Endodermal cell (in vitro differentiated cells): ENCODE measurements at regions not wholly inside any gene's neighbourhood (a gene's known extent, or its start where the extent isn't known, plus 50 kb on each side); places are given as distances from the start of the nearest gene placed in this dataset.

Experiments
- DNase-seq: peaks from one replicate; pipeline ENCODE4 v3.0.0-alpha.2; 2017
- H3K27ac ChIP-seq: 2 replicates; pipeline ENCODE4 v1.5.1; 2013; ENCODE audit warnings: mild to moderate bottlenecking, low read depth, low read length, moderate library complexity
- H3K27me3 ChIP-seq: 2 replicates; pipeline ENCODE4 v1.6.1; 2013; ENCODE audit warnings: mild to moderate bottlenecking, low read length, moderate library complexity; ENCODE audit not compliant: insufficient read depth, control insufficient read depth, poor library complexity, severe bottlenecking
- H3K36me3 ChIP-seq: 2 replicates; pipeline ENCODE4 v1.7.0; 2013; ENCODE audit warnings: mild to moderate bottlenecking, low read length, moderate library complexity; ENCODE audit not compliant: control insufficient read depth, insufficient read depth
- H3K4me1 ChIP-seq: one replicate; pipeline ENCODE4 v1.7.0; 2013; ENCODE audit warnings: low read length; ENCODE audit not compliant: control insufficient read depth, insufficient read depth
- H3K4me3 ChIP-seq: 2 replicates; pipeline ENCODE4 v1.5.1; 2013; ENCODE audit warnings: mild to moderate bottlenecking, low read length, moderate library complexity
- H3K9ac ChIP-seq: 2 replicates; pipeline ENCODE4 v1.6.1; 2013; ENCODE audit warnings: mild to moderate bottlenecking, low read length, moderate library complexity; ENCODE audit not compliant: poor library complexity, severe bottlenecking; ENCODE audit errors: extremely low read depth
- H3K9me3 ChIP-seq: 2 replicates; pipeline ENCODE4 v1.6.1; 2013; ENCODE audit warnings: mild to moderate bottlenecking, low read length, moderate library complexity; ENCODE audit not compliant: control insufficient read depth
- H3K27ac Mint-ChIP-seq: 2 replicates; pipeline ENCODE4 v1.8.0; 2020; ENCODE audit warnings: mixed read lengths
- H3K27me3 Mint-ChIP-seq: 2 replicates; pipeline ENCODE4 v1.8.0; 2021; ENCODE audit warnings: mild to moderate bottlenecking, mixed read lengths; ENCODE audit not compliant: insufficient read depth
- H3K36me3 Mint-ChIP-seq: 2 replicates; pipeline ENCODE4 v1.8.0; 2020; ENCODE audit warnings: low read depth, mixed read lengths
- H3K4me1 Mint-ChIP-seq: 2 replicates; pipeline ENCODE4 v1.8.0; 2020; ENCODE audit warnings: mixed read lengths
- H3K4me3 Mint-ChIP-seq: 2 replicates; pipeline ENCODE4 v1.8.0; 2020; ENCODE audit warnings: mild to moderate bottlenecking, moderate library complexity, mixed read lengths
- H3K9me3 Mint-ChIP-seq: 2 replicates; pipeline ENCODE4 v1.8.0; 2020; ENCODE audit warnings: mild to moderate bottlenecking, mixed read lengths
- WGBS, 2 experiments: methylation state at CpG; one replicate each; pipeline versions ENCODE4 v1.1.5 to v1.1.7; 2013; ENCODE audit warnings: missing lambda C conversion rate in 2 of 2, mixed read lengths in 1 of 2; ENCODE audit not compliant: insufficient coverage in 1 of 2, insufficient read length in 1 of 2; 5-methylcytosine and 5-hydroxymethylcytosine counted together
- TF ChIP-seq, protein P1 (sequence below): fragments of 200-600 bp; sonication (generic); conservative IDR thresholded peaks from 2 replicates; pipeline ENCODE4 v1.5.0; 2021; ENCODE audit warnings: antibody characterized with exemption, mild to moderate bottlenecking

DNA sequence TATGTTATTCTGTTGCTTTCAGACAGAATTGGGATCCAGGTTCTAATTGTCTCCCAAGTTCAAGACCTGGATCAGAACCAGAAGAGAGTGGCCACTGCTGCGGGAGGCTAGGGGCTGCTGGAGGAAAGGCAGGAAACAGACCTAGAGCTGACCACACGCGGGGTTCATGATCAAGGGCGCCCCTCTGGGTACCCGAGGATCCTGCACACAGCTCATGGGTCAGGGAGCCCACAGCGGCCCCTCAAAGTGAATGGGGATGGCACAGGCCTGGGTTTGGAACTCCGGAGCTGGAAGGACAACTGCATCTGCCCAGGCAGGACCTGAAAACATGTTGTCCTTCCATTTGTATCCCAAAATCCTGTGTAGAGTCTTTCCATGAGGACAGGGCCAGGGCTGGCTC, 107.0 kb downstream of the RMI2 start:
- H3K4me3 Mint-ChIP-seq = no peak overlapping the region
- H3K9me3 Mint-ChIP-seq = peaks cover 2% of the 10 kb centered on the region
- H3K27me3 Mint-ChIP-seq = no peaks in the 10 kb centered on the region
- Histone ChIP-seq H3K4me1 (no peaks in the 10 kb centered on the region), H3K27ac (no peak overlapping the region), H3K9ac (no peak overlapping the region), H3K36me3 (no peaks in the 10 kb centered on the region), H3K27me3 (no peaks in the 10 kb centered on the region), H3K9me3 (no peaks in the 10 kb centered on the region), H3K4me3 (no peak overlapping the region)
- TF ChIP-seq, protein P1, sequence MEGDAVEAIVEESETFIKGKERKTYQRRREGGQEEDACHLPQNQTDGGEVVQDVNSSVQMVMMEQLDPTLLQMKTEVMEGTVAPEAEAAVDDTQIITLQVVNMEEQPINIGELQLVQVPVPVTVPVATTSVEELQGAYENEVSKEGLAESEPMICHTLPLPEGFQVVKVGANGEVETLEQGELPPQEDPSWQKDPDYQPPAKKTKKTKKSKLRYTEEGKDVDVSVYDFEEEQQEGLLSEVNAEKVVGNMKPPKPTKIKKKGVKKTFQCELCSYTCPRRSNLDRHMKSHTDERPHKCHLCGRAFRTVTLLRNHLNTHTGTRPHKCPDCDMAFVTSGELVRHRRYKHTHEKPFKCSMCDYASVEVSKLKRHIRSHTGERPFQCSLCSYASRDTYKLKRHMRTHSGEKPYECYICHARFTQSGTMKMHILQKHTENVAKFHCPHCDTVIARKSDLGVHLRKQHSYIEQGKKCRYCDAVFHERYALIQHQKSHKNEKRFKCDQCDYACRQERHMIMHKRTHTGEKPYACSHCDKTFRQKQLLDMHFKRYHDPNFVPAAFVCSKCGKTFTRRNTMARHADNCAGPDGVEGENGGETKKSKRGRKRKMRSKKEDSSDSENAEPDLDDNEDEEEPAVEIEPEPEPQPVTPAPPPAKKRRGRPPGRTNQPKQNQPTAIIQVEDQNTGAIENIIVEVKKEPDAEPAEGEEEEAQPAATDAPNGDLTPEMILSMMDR = no peak
- H3K27ac Mint-ChIP-seq = no peak overlapping the region
- H3K36me3 Mint-ChIP-seq = no peaks in the 10 kb centered on the region
- WGBS, 2 experiments = 88 to 91% methylated on average over 4 to 7 of the region's 7 CpGs
- DNase-seq = no peak
- H3K4me1 Mint-ChIP-seq = no peaks in the 10 kb centered on the region

DNA sequence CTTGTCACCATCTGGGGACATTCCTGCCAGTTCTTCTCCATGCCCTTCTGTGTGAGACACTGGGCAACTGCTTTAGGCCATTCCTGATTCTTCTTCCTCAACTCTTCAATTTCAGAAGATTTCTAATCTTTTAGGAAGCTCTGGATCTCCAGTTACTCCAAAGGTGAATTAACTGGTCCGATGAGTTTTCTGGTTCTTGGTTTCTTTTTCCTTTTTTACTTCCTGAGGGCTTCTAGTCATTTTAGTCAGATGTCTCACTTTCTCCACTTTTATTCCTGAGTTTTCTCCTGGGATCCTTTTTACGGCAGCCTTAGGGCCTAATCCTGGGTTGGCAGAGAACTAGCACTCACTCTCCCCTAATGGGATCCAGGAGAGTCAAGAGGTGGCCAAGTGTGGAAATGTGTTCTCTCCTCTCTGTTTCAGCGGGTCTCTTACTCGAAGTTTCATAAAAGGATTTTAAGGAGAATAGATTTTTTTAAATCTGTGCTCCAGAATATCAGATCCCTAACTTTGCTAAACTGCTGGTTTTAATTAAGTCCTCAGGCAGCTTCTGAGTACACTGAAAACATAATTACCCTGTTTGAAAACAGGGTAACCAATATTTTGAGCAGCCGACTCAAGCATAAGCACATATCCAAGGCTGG, 107.6 kb downstream of the RMI2 start:
- Histone ChIP-seq H3K36me3 (no peaks in the 10 kb centered on the region), H3K9me3 (no peaks in the 10 kb centered on the region), H3K27ac (no peak overlapping the region), H3K9ac (no peak overlapping the region), H3K27me3 (no peaks in the 10 kb centered on the region), H3K4me1 (no peaks in the 10 kb centered on the region), H3K4me3 (no peak overlapping the region)
- DNase-seq = no peak
- no peak overlapping the region for H3K4me3 Mint-ChIP-seq
- peaks cover 2% of the 10 kb centered on the region for H3K9me3 Mint-ChIP-seq
- no peak overlapping the region for H3K27ac Mint-ChIP-seq
- TF ChIP-seq, protein P1 = no peak
- WGBS, 2 experiments = 92 to 97% methylated on average over 3 to 5 of the region's 5 CpGs
- no peaks in the 10 kb centered on the region for H3K4me1 Mint-ChIP-seq
- H3K27me3 Mint-ChIP-seq = no peaks in the 10 kb centered on the region
- H3K36me3 Mint-ChIP-seq = no peaks in the 10 kb centered on the region

DNA sequence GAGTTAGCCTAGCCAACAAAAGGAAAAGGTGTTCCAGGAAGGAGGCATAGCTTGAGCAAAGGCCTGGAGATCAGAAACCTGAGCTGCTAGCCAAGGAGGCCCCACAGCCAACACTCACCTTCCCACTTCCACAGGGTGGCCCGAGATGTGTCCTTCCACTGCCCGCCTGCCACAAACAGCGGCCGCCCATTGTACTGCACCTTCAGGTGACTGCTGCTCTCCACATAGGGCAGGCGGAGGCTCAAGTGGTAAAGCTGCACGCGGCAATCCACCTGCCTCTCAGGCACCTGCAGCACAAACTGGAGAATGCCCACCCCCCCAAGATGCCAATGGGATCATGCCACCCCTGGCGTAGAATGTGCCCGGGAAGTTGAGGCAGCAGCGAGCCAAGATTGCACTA, 111.5 kb downstream of the RMI2 start:
- Mint-ChIP-seq H3K9me3 (peaks cover 2% of the 10 kb centered on the region), H3K27me3 (no peaks in the 10 kb centered on the region), H3K27ac (no peak overlapping the region), H3K4me1 (no peaks in the 10 kb centered on the region), H3K36me3 (no peaks in the 10 kb centered on the region), H3K4me3 (no peak overlapping the region)
- no peaks in the 10 kb centered on the region for H3K4me1 ChIP-seq
- no peaks in the 10 kb centered on the region for H3K36me3 ChIP-seq
- H3K27me3 ChIP-seq = no peaks in the 10 kb centered on the region
- no peaks in the 10 kb centered on the region for H3K9me3 ChIP-seq
- H3K27ac ChIP-seq = no peak overlapping the region
- no peak overlapping the region for H3K4me3 ChIP-seq
- TF ChIP-seq, protein P1 = no peak
- WGBS, 2 experiments = 89% methylated on average over 9 to 10 of the region's 10 CpGs
- DNase-seq = no peak
- H3K9ac ChIP-seq = no peak overlapping the region
